ENCODE measurements at regions not wholly inside any gene's neighbourhood (a gene's known extent, or its start where the extent isn't known, plus 50 kb on each side); places are given as distances from the start of the nearest gene placed in this dataset.

GRCh38 chr6:168826726-168827585, 386.0 kb downstream of the SMOC2 start:
- H3K4me2 ChIP-seq, result no peak overlapping the region

GRCh38 chr6:168826078-168826390, 385.1 kb downstream of the SMOC2 start:
- TF ChIP-seq, protein P1, sequence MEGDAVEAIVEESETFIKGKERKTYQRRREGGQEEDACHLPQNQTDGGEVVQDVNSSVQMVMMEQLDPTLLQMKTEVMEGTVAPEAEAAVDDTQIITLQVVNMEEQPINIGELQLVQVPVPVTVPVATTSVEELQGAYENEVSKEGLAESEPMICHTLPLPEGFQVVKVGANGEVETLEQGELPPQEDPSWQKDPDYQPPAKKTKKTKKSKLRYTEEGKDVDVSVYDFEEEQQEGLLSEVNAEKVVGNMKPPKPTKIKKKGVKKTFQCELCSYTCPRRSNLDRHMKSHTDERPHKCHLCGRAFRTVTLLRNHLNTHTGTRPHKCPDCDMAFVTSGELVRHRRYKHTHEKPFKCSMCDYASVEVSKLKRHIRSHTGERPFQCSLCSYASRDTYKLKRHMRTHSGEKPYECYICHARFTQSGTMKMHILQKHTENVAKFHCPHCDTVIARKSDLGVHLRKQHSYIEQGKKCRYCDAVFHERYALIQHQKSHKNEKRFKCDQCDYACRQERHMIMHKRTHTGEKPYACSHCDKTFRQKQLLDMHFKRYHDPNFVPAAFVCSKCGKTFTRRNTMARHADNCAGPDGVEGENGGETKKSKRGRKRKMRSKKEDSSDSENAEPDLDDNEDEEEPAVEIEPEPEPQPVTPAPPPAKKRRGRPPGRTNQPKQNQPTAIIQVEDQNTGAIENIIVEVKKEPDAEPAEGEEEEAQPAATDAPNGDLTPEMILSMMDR (conservative IDR thresholded peaks at IDR 0.05; ENCODE audit: low read depth, low read length), result no peak
- H3K9ac ChIP-seq, result no peak overlapping the region
- H3K4me1 ChIP-seq (ENCODE audit: low read depth, poor library complexity, severe bottlenecking), result no peaks in the 10 kb centered on the region
- no peak overlapping the region for H3K4me2 ChIP-seq
- no peaks in the 10 kb centered on the region for H3K27me3 ChIP-seq (ENCODE audit: insufficient read depth, low read depth)
- H3K36me3 ChIP-seq (ENCODE audit: insufficient read depth), result no peaks in the 10 kb centered on the region
- H3K27ac ChIP-seq, result no peak overlapping the region
- H3K4me3 ChIP-seq (IDR thresholded peaks at IDR 0.05; ENCODE audit: insufficient read depth, low read depth, low read length), result no peak overlapping the region
- no peak overlapping the region for H2AFZ ChIP-seq (ENCODE audit: low read depth)
- no peaks in the 10 kb centered on the region for H3K79me2 ChIP-seq (ENCODE audit: insufficient read depth, low read depth)
- no peaks in the 10 kb centered on the region for H4K20me1 ChIP-seq (ENCODE audit: insufficient read depth)

More at GRCh38 chr6:168826726-168827585, 386.0 kb downstream of the SMOC2 start:
- TF ChIP-seq, protein P1 (conservative IDR thresholded peaks at IDR 0.05; ENCODE audit: low read depth, low read length), result no peak
- H3K79me2 ChIP-seq (ENCODE audit: insufficient read depth, low read depth), result no peaks in the 10 kb centered on the region
- no peaks in the 10 kb centered on the region for H4K20me1 ChIP-seq (ENCODE audit: insufficient read depth)
- no peaks in the 10 kb centered on the region for H3K4me1 ChIP-seq (ENCODE audit: low read depth, poor library complexity, severe bottlenecking)
- no peaks in the 10 kb centered on the region for H3K36me3 ChIP-seq (ENCODE audit: insufficient read depth)
- no peak overlapping the region for H2AFZ ChIP-seq (ENCODE audit: low read depth)
- no peak overlapping the region for H3K9ac ChIP-seq
- no peak overlapping the region for H3K4me3 ChIP-seq (IDR thresholded peaks at IDR 0.05; ENCODE audit: insufficient read depth, low read depth, low read length)
- no peaks in the 10 kb centered on the region for H3K27me3 ChIP-seq (ENCODE audit: insufficient read depth, low read depth)
- no peak overlapping the region for H3K27ac ChIP-seq

DNA sequence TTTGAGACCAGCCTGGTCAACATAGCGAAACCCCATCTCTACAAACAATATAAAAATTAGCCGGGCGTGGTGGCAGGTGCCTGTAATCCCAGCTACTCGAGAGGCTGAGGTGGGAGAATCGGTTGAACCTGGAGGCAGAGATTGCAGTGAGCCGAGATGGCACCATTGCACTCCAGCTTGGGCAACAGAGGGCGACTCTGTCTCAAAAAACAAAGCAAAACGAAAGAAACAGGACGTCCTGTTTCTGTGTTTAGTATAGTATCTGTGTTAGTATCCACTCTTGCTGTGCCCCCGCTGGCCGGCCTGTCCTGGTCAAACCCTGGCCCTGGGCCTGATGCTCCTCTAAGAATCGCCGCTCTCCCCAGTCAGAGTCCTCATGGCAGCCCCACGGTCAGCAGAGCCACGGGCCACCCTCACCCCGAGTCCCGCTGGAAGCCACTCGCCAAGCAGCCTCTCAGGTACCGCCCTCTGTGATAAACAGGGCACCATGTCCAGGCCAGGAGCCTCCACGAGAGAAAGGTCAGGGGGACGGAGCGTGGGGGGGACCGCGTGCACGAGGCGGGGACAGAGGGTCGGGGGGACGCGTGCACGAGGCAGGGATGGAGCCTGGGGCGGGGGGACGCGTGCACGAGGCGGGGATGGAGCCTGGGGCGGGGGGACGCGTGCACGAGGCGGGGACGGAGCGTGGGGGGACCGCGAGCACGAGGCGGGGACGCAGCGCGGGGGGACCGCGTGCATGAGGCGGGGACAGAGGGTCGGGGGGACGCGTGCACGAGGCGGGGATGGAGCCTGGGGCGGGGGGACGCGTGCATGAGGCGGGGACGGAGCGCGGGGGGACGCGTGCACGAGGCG, 384.5 kb downstream of the SMOC2 start:
- Histone ChIP-seq H2AFZ (ENCODE audit: low read depth) (no peak overlapping the region), H3K4me2 (no peak overlapping the region), H3K79me2 (ENCODE audit: insufficient read depth, low read depth) (no peaks in the 10 kb centered on the region), H3K4me1 (ENCODE audit: low read depth, poor library complexity, severe bottlenecking) (no peaks in the 10 kb centered on the region), H4K20me1 (ENCODE audit: insufficient read depth) (no peaks in the 10 kb centered on the region), H3K27ac (no peak overlapping the region), H3K27me3 (ENCODE audit: insufficient read depth, low read depth) (no peaks in the 10 kb centered on the region), H3K4me3 (IDR thresholded peaks at IDR 0.05; ENCODE audit: insufficient read depth, low read depth, low read length) (no peak overlapping the region), H3K36me3 (ENCODE audit: insufficient read depth) (no peaks in the 10 kb centered on the region), H3K9ac (no peak overlapping the region)
- TF ChIP-seq, protein P1 (conservative IDR thresholded peaks at IDR 0.05; ENCODE audit: low read depth, low read length), result no peak

DNA sequence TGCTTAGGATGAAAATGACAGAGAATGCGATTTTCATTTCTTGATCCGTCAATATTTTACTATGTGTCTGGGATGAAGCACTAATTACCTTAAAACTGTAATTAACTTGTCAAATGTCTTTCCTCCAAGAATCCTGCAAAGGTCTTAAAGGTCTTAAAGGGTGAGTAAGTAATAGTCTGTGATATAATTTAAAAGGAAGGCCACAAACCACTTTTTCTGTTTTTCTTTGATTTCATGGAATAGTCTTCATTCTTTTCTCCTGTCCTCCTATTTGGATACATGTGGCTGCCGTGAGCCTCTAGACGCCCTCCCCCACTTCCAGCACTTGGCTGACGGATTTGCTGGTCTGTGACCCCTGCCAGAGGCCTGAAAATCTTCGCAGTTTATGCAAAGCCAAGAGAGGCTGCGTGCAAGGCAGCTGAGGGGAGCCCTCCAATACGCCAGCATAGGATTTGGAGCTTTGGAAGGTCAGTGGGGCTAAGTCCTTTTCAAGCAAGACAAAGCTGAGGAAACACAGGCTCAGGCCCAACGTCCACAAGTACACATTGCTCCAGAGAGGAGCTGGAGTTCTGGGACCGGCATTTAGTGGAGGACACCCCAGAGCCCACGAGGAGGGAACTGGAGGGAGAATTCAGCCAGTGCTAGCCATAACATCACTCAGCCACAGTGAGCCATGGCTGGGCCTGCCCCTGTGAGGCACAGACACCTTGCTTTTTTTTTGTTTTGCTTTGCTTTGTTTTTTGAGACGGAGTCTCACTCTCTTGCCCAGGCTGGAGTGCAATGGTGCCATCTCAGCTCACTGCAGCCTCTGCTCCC, 382.6 kb downstream of the SMOC2 start:
- Histone ChIP-seq H3K27me3 (ENCODE audit: insufficient read depth, low read depth) (no peaks in the 10 kb centered on the region), H2AFZ (ENCODE audit: low read depth) (no peak overlapping the region), H3K36me3 (ENCODE audit: insufficient read depth) (no peaks in the 10 kb centered on the region), H3K4me2 (no peak overlapping the region), H3K27ac (no peak overlapping the region), H3K79me2 (ENCODE audit: insufficient read depth, low read depth) (no peaks in the 10 kb centered on the region), H3K4me1 (ENCODE audit: low read depth, poor library complexity, severe bottlenecking) (no peaks in the 10 kb centered on the region), H4K20me1 (ENCODE audit: insufficient read depth) (no peaks in the 10 kb centered on the region), H3K4me3 (IDR thresholded peaks at IDR 0.05; ENCODE audit: insufficient read depth, low read depth, low read length) (no peak overlapping the region), H3K9ac (no peak overlapping the region)
- TF ChIP-seq, protein P1 (conservative IDR thresholded peaks at IDR 0.05; ENCODE audit: low read depth, low read length), result no peak
